Progenitor cell of endocrine pancreas (in vitro differentiated cells): ENCODE measurements at regions not wholly inside any gene's neighbourhood (a gene's known extent, or its start where the extent isn't known, plus 50 kb on each side); places are given as distances from the start of the nearest gene placed in this dataset.
"Not testable (repeated sequence)": the region's sequence is repeated elsewhere in the genome, so short reads cannot be mapped to it uniquely, and the experiment has no call there.

Experiments used
- DNase-seq: peaks from one replicate; pipeline ENCODE4 v3.0.0; 2021; ENCODE audit warnings: low spot score; ENCODE audit not compliant: unreplicated experiment
- H3K27ac Mint-ChIP-seq: 2 replicates; pipeline ENCODE4 v1.8.0; 2021; ENCODE audit warnings: mild to moderate bottlenecking, moderate library complexity, mixed read lengths
- H3K27me3 Mint-ChIP-seq: 2 replicates; pipeline ENCODE4 v1.8.0; 2021; ENCODE audit warnings: mixed read lengths
- H3K36me3 Mint-ChIP-seq: 2 replicates; pipeline ENCODE4 v1.8.0; 2022; ENCODE audit warnings: mixed read lengths; ENCODE audit not compliant: insufficient read depth
- H3K4me1 Mint-ChIP-seq: 2 replicates; pipeline ENCODE4 v1.8.0; 2021; ENCODE audit warnings: low read depth, mixed read lengths
- H3K4me3 Mint-ChIP-seq: 2 replicates; pipeline ENCODE4 v1.8.0; 2021; ENCODE audit warnings: low read depth, mild to moderate bottlenecking, moderate library complexity, mixed read lengths
- H3K9me3 Mint-ChIP-seq: 2 replicates; pipeline ENCODE4 v1.8.0; 2021; ENCODE audit warnings: low read depth, mixed read lengths
- TF ChIP-seq, protein P1 (sequence below): fragments of 200-600 bp; sonication (generic); IDR thresholded peaks from one replicate; pipeline ENCODE4 v1.5.0; 2021; ENCODE audit warnings: antibody characterized with exemption, mild to moderate bottlenecking; ENCODE audit not compliant: unreplicated experiment

DNA sequence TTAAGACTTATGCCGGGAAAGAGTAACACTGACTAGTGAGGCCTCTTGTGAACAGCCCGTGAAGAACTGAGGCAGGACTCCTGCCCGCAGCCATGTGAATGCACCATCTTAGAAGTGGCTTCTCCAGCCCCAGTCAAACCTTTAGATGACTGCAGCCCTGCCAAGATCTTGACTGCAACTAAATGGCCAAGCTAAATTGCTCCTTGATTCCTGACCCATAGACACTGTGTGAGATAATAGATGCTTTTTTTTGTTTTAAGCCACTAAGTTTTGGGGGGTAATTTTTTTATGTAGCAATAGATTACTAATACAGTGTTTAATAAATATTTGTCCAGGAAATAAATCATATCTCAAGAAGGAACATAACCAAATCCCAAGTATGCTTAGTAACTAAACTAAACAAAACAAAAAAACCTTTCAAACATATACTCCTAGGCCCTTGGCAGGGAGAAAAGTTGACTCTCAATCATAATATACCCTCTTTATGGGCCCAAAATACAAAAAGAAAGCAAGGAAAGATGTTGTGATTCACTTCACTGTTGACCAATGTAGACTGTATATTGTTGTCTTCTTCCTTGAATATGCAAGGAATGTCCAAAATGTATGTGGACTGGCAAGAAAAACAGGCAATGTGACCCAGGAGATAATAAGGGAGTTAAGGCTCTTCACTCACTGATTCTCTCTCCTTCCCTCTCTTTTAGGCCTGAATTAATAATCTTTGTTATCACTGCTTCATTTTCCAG, 79.7 kb upstream of the ZNF366 start:
- H3K4me1 Mint-ChIP-seq = no peaks in the 10 kb centered on the region
- peaks cover 19% of the 10 kb centered on the region for H3K27me3 Mint-ChIP-seq
- TF ChIP-seq, protein P1, sequence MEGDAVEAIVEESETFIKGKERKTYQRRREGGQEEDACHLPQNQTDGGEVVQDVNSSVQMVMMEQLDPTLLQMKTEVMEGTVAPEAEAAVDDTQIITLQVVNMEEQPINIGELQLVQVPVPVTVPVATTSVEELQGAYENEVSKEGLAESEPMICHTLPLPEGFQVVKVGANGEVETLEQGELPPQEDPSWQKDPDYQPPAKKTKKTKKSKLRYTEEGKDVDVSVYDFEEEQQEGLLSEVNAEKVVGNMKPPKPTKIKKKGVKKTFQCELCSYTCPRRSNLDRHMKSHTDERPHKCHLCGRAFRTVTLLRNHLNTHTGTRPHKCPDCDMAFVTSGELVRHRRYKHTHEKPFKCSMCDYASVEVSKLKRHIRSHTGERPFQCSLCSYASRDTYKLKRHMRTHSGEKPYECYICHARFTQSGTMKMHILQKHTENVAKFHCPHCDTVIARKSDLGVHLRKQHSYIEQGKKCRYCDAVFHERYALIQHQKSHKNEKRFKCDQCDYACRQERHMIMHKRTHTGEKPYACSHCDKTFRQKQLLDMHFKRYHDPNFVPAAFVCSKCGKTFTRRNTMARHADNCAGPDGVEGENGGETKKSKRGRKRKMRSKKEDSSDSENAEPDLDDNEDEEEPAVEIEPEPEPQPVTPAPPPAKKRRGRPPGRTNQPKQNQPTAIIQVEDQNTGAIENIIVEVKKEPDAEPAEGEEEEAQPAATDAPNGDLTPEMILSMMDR = no peak
- no peaks in the 10 kb centered on the region for H3K9me3 Mint-ChIP-seq
- no peak for DNase-seq
- H3K4me3 Mint-ChIP-seq = no peak overlapping the region
- H3K36me3 Mint-ChIP-seq = no peaks in the 10 kb centered on the region
- no peak overlapping the region for H3K27ac Mint-ChIP-seq

DNA sequence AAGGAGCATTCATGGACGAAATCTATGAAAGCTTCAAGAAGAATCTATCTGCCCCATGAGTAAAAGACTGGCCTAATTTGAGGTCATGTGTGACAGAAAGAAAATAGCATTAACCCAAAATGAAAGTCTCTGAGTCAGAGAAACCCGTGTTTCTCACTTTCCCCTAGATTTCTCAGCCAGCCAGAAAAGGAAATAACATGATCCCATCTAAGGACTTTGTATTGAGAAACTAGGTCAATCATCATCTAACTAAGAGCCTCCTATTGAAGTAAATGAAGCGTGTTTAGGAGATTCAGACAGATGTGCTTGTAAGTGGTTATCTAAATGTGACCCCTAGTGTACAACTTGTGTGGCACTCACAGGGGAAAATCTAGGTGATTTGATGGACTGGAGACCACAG, 77.3 kb upstream of the ZNF366 start:
- H3K27me3 Mint-ChIP-seq = peaks cover 7% of the 10 kb centered on the region
- no peaks in the 10 kb centered on the region for H3K36me3 Mint-ChIP-seq
- no peak for DNase-seq
- no peak overlapping the region for H3K4me3 Mint-ChIP-seq
- no peaks in the 10 kb centered on the region for H3K4me1 Mint-ChIP-seq
- peaks cover 3% of the 10 kb centered on the region for H3K9me3 Mint-ChIP-seq
- TF ChIP-seq, protein P1 = no peak
- no peak overlapping the region for H3K27ac Mint-ChIP-seq

DNA sequence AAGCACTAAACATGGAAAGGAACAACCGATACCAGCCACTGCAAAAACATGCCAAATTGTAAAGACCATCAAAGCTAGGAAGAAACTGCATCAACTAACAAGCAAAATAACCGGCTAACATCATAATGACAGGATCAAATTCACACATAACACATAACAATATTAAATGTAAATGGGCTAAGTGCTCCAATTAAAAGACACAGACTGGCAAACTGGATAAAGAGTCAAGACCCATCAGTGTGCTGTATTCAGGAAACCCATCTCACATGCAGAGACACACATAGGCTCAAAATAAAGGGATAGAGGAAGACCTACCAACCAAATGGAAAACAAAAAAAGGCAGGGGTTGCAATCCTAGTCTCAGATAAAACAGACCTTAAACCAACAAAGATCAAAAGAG, 72.1 kb upstream of the ZNF366 start:
- not testable (repeated sequence) for H3K4me3 Mint-ChIP-seq, H3K36me3 Mint-ChIP-seq, H3K27me3 Mint-ChIP-seq, H3K27ac Mint-ChIP-seq, H3K4me1 Mint-ChIP-seq, DNase-seq
- H3K9me3 Mint-ChIP-seq = peaks cover 15% of the 10 kb centered on the region

DNA sequence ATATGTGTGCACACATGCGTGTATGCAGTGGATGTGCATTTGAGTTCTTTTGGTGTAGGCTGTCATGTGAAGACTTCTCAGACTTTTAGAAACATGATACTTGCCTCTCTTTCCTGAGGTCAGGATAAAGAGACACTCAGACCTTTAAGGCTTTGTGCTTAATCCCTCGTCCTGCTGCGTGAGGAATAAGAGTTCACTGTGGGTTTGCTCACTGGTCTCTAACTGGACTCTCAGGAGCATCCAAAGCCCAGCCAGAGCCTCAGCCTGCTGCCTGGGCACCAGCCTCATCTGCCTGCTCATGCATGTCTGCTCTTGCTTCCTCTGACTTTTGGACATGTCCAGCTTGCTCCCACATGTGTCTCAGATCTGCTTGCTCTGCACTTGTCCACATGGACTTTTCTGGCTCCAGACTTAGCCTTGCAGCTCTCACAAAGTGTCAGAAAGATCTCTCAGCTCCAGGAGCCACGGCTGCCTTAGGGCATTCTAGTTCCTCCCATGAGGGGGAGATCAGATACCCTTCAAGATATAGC, 65.1 kb upstream of the ZNF366 start:
- H3K27me3 Mint-ChIP-seq = peaks cover 11% of the 10 kb centered on the region
- H3K36me3 Mint-ChIP-seq = no peaks in the 10 kb centered on the region
- no peak overlapping the region for H3K27ac Mint-ChIP-seq
- H3K4me1 Mint-ChIP-seq = no peaks in the 10 kb centered on the region
- no peak for DNase-seq
- TF ChIP-seq, protein P1 = no peak
- no peak overlapping the region for H3K4me3 Mint-ChIP-seq
- peaks cover 4% of the 10 kb centered on the region for H3K9me3 Mint-ChIP-seq

DNA sequence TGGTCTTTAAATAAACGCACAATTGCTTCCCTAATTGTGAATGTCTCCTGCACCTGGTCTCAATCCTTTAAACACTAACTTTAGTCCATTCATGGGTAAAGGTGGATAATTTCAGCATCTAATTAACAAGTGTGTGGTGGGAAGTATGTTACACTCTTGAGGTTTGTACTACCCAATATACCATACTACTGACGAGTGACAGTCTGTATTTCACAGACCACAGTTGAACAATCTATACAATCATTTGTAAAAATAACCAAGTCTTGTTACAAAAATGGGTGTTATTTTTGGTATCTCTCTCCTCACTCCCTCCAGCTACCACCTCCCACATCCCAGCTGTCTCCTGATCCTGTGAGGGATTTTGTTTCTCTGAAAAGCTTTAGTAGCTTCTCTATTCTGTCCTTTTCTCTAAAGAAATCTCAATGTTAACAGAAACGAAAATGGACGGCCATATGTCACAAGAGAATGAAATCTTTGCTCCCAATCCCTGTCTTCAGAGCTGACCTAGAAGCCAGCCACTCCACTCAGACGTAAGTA, 62.3 kb upstream of the ZNF366 start:
- Mint-ChIP-seq H3K9me3 (no peaks in the 10 kb centered on the region), H3K36me3 (no peaks in the 10 kb centered on the region)

More for the DNA sequence above, 62.3 kb upstream of the ZNF366 start:
- Mint-ChIP-seq H3K27me3 (peaks cover 11% of the 10 kb centered on the region), H3K4me3 (no peak overlapping the region), H3K4me1 (no peaks in the 10 kb centered on the region), H3K27ac (no peak overlapping the region)
- no peak for DNase-seq
- TF ChIP-seq, protein P1 = no peak
